ENCODE measurements at regions not wholly inside any gene's neighbourhood (a gene's known extent, or its start where the extent isn't known, plus 50 kb on each side); places are given as distances from the start of the nearest gene placed in this dataset.

GRCh38 chr17:77437747-77438146 is 297.0 kb downstream of the SEC14L1 start:
- TF ChIP-seq CTCF (conservative IDR thresholded peaks at IDR 0.05): no peak
- no peak for TF ChIP-seq ZFX (IDR thresholded peaks at IDR 0.05)

Data from C4-2B (cell line).